ENCODE measurements at regions not wholly inside any gene's neighbourhood (a gene's known extent, or its start where the extent isn't known, plus 50 kb on each side); places are given as distances from the start of the nearest gene placed in this dataset.

GRCh38 chr2:211061612-211062296 lies 505.4 kb downstream of the CPS1 start:
- no peak overlapping the region for H3K4me3 ChIP-seq (ENCODE audit: low read length)
- no peaks in the 10 kb centered on the region for H3K27me3 Mint-ChIP-seq (ENCODE audit: low read depth in 2 of 2)
- H3K4me1 Mint-ChIP-seq, result no peaks in the 10 kb centered on the region
- DNase-seq (no peak), ATAC-seq (no peak)
- intact Hi-C loops (cut with micrococcal nuclease), result no loop called here
- H3K27me3 ChIP-seq (ENCODE audit: control insufficient read depth, insufficient read depth, low read length), result no peaks in the 10 kb centered on the region
- peaks cover 2 to 10% of the 10 kb centered on the region in 2 donors for H3K9me3 Mint-ChIP-seq
- H3K27ac Mint-ChIP-seq, result no peak overlapping the region
- H3K4me1 ChIP-seq (ENCODE audit: control insufficient read depth, insufficient read depth, low read length), result no peaks in the 10 kb centered on the region
- H3K9me3 ChIP-seq (ENCODE audit: control insufficient read depth, insufficient read depth, low read length), result no peaks in the 10 kb centered on the region
- no peak for TF ChIP-seq CTCF (IDR thresholded peaks at IDR 0.05)
- 74% methylated on average over 2 of the region's 4 CpGs for WGBS (ENCODE audit: insufficient coverage)
- no peaks in the 10 kb centered on the region for H3K36me3 ChIP-seq (ENCODE audit: control insufficient read depth, insufficient read depth, low read length)
- no peak overlapping the region for H3K27ac ChIP-seq (ENCODE audit: low read length)
- no peak overlapping the region for H3K4me3 Mint-ChIP-seq
- no peaks in the 10 kb centered on the region for H3K36me3 Mint-ChIP-seq

GRCh38 chr2:211062297-211062612 lies 505.9 kb downstream of the CPS1 start:
- TF ChIP-seq CTCF (IDR thresholded peaks at IDR 0.05), result no peak
- no peak for DNase-seq
- Histone ChIP-seq H3K27ac (ENCODE audit: low read length) (no peak overlapping the region), H3K27me3 (ENCODE audit: control insufficient read depth, insufficient read depth, low read length) (no peaks in the 10 kb centered on the region), H3K36me3 (ENCODE audit: control insufficient read depth, insufficient read depth, low read length) (no peaks in the 10 kb centered on the region), H3K4me1 (ENCODE audit: control insufficient read depth, insufficient read depth, low read length) (no peaks in the 10 kb centered on the region), H3K9me3 (ENCODE audit: control insufficient read depth, insufficient read depth, low read length) (no peaks in the 10 kb centered on the region), H3K4me3 (ENCODE audit: low read length) (no peak overlapping the region)
- ATAC-seq, result no peak
- Mint-ChIP-seq H3K27me3 (ENCODE audit: low read depth in 2 of 2) (no peaks in the 10 kb centered on the region), H3K4me3 (no peak overlapping the region), H3K36me3 (no peaks in the 10 kb centered on the region), H3K27ac (no peak overlapping the region), H3K9me3 (peaks cover 2 to 7% of the 10 kb centered on the region in 2 donors), H3K4me1 (no peaks in the 10 kb centered on the region)
- intact Hi-C loops (cut with micrococcal nuclease), result no loop called here
- 72% methylated on average over 5 of the region's 5 CpGs for WGBS (ENCODE audit: insufficient coverage)

GRCh38 chr2:211067029-211067428 lies 510.6 kb downstream of the CPS1 start:
- no peak for TF ChIP-seq CTCF (IDR thresholded peaks at IDR 0.05)
- intact Hi-C loops (cut with micrococcal nuclease), result no loop called here
- ATAC-seq (no peak), DNase-seq (no peak)
- Histone ChIP-seq H3K27me3 (ENCODE audit: control insufficient read depth, insufficient read depth, low read length) (no peaks in the 10 kb centered on the region), H3K4me3 (ENCODE audit: low read length) (no peak overlapping the region), H3K36me3 (ENCODE audit: control insufficient read depth, insufficient read depth, low read length) (no peaks in the 10 kb centered on the region), H3K27ac (ENCODE audit: low read length) (no peak overlapping the region), H3K4me1 (ENCODE audit: control insufficient read depth, insufficient read depth, low read length) (no peaks in the 10 kb centered on the region), H3K9me3 (ENCODE audit: control insufficient read depth, insufficient read depth, low read length) (no peaks in the 10 kb centered on the region)
- Mint-ChIP-seq H3K27me3 (ENCODE audit: low read depth in 2 of 2) (no peaks in the 10 kb centered on the region), H3K4me3 (no peak overlapping the region), H3K36me3 (no peaks in the 10 kb centered on the region), H3K9me3 (peaks cover 0 to 5% of the 10 kb centered on the region in 2 donors), H3K4me1 (no peaks in the 10 kb centered on the region), H3K27ac (no peak overlapping the region)
- WGBS (ENCODE audit: insufficient coverage), result 100% methylated on average over 1 of the region's 5 CpGs

- no peaks in the 10 kb centered on the region for H3K36me3 Mint-ChIP-seq
- H3K27ac Mint-ChIP-seq, result no peak overlapping the region
- DNase-seq (no peak), ATAC-seq (no peak)
- Histone ChIP-seq H3K27ac (ENCODE audit: low read length) (no peak overlapping the region), H3K27me3 (ENCODE audit: control insufficient read depth, insufficient read depth, low read length) (no peaks in the 10 kb centered on the region), H3K9me3 (ENCODE audit: control insufficient read depth, insufficient read depth, low read length) (no peaks in the 10 kb centered on the region), H3K4me3 (ENCODE audit: low read length) (no peak overlapping the region), H3K36me3 (ENCODE audit: control insufficient read depth, insufficient read depth, low read length) (no peaks in the 10 kb centered on the region), H3K4me1 (ENCODE audit: control insufficient read depth, insufficient read depth, low read length) (no peaks in the 10 kb centered on the region)
- H3K4me1 Mint-ChIP-seq, result no peaks in the 10 kb centered on the region
- H3K27me3 Mint-ChIP-seq (ENCODE audit: low read depth in 2 of 2), result no peaks in the 10 kb centered on the region
- H3K9me3 Mint-ChIP-seq, result peaks cover 2 to 5% of the 10 kb centered on the region in 2 donors
- intact Hi-C loops (cut with micrococcal nuclease), result no loop called here
- no peak overlapping the region for H3K4me3 Mint-ChIP-seq
- no peak for TF ChIP-seq CTCF (IDR thresholded peaks at IDR 0.05)
- WGBS (ENCODE audit: insufficient coverage), result 87% methylated on average over 6 of the region's 6 CpGs
Observed at GRCh38 chr2:211068108-211068780, 511.8 kb downstream of the CPS1 start.
